IMR-90 (cell line): ENCODE measurements at regions not wholly inside any gene's neighbourhood (a gene's known extent, or its start where the extent isn't known, plus 50 kb on each side); places are given as distances from the start of the nearest gene placed in this dataset.

Source experiments
- ATAC-seq: fragments of 200-7000 bp; cut with Tn5 transposase; 2 replicates; pipeline ENCODE4 v1.9.1; 2020; ENCODE audit warnings: low read depth, mild to moderate bottlenecking, moderate library complexity
- BruUV-seq: library from RNA; stranded (reverse); fragments of 400-500 nt; replicated peaks from 2 replicates; lab custom pipeline; 2021; lab: Mats Ljungman, UMichigan
- CTCF ChIA-PET: fragments of 300-600 bp; formaldehyde crosslinking; extraction: SDS; loops from one replicate; lab custom pipeline; 2021; ENCODE audit warnings: antibody characterized with exemption; lab: Yijun Ruan, JAX
- POLR2A ChIA-PET: fragments of 300-600 bp; sonication (Branson Sonifier 250); formaldehyde crosslinking; loops from one replicate; lab custom pipeline; 2022; ENCODE audit warnings: antibody characterized with exemption; ENCODE audit not compliant: unreplicated experiment; lab: Charles Lee
- DNase-seq: peaks from one replicate; pipeline ENCODE4 v3.0.0; 2013
- H2AFZ ChIP-seq: replicated peaks from 2 replicates; pipeline ENCODE3; 2013; ENCODE audit warnings: low read length, mild to moderate bottlenecking; ENCODE audit not compliant: poor library complexity
- H2AK5ac ChIP-seq: 2 replicates; pipeline ENCODE4 v1.6.1; 2013; ENCODE audit warnings: low read depth, low read length, inconsistent platforms
- H2AK9ac ChIP-seq: replicated peaks from 2 replicates; pipeline ENCODE3; 2013; ENCODE audit warnings: mild to moderate bottlenecking, low read depth, low read length, moderate library complexity; ENCODE audit not compliant: poor library complexity
- H2BK120ac ChIP-seq: 2 replicates; pipeline ENCODE4 v1.6.1; 2013; ENCODE audit warnings: low read depth, low read length, inconsistent platforms
- H2BK15ac ChIP-seq: 3 replicates; pipeline ENCODE4 v1.6.1; 2013; ENCODE audit warnings: low read depth, low read length, inconsistent platforms
- H2BK20ac ChIP-seq: 2 replicates; pipeline ENCODE4 v1.6.1; 2013; ENCODE audit warnings: low read depth, mild to moderate bottlenecking, inconsistent platforms, low read length, moderate library complexity
- H2BK5ac ChIP-seq: 2 replicates; pipeline ENCODE4 v1.6.1; 2013; ENCODE audit warnings: mild to moderate bottlenecking, low read depth, low read length, inconsistent platforms; ENCODE audit not compliant: poor library complexity, severe bottlenecking
- H3K14ac ChIP-seq: replicated peaks from 2 replicates; pipeline ENCODE4 v1.6.1; 2013; ENCODE audit warnings: low read depth, low read length, inconsistent platforms
- H3K18ac ChIP-seq: 2 replicates; pipeline ENCODE4 v1.6.1; 2013; ENCODE audit warnings: low read depth, low read length, control low read depth
- H3K23ac ChIP-seq: 2 replicates; pipeline ENCODE4 v1.6.1; 2013; ENCODE audit warnings: low read depth, low read length, inconsistent platforms
- H3K27ac ChIP-seq: 2 replicates; pipeline ENCODE4 v1.5.1; 2013; ENCODE audit warnings: mild to moderate bottlenecking, control low read depth, low read length; ENCODE audit not compliant: insufficient read depth
- H3K27me3 ChIP-seq: 2 replicates; pipeline ENCODE4 v1.6.1; 2013; ENCODE audit warnings: low read length; ENCODE audit not compliant: control insufficient read depth, insufficient read depth
- H3K36me3 ChIP-seq: 2 replicates; pipeline ENCODE4 v1.6.1; 2013; ENCODE audit warnings: low read length, mixed read lengths; ENCODE audit not compliant: control insufficient read depth, insufficient read depth
- H3K4ac ChIP-seq: 2 replicates; pipeline ENCODE4 v1.6.1; 2013; ENCODE audit warnings: low read depth, low read length, inconsistent platforms
- H3K4me1 ChIP-seq: 2 replicates; pipeline ENCODE4 v1.6.1; 2013; ENCODE audit warnings: low read length, mixed read lengths; ENCODE audit not compliant: control insufficient read depth, insufficient read depth
- H3K4me2 ChIP-seq: 2 replicates; pipeline ENCODE4 v1.6.1; 2013; ENCODE audit warnings: low read depth, mild to moderate bottlenecking, control low read depth, low read length, moderate library complexity
- H3K4me3 ChIP-seq: 2 replicates; pipeline ENCODE4 v1.5.1; 2013; ENCODE audit warnings: low read depth, mild to moderate bottlenecking, control low read depth, low read length, moderate library complexity; ENCODE audit not compliant: insufficient read depth
- H3K56ac ChIP-seq: 2 replicates; pipeline ENCODE4 v1.6.1; 2013; ENCODE audit warnings: low read length, inconsistent platforms; ENCODE audit not compliant: insufficient read depth; ENCODE audit errors: extremely low read depth
- H3K79me1 ChIP-seq, 2 experiments: 2 replicates each; pipeline ENCODE4 v1.6.1; 2013; ENCODE audit warnings: low read length in 2 of 2, inconsistent platforms in 1 of 2, low read depth in 1 of 2
- H3K9ac ChIP-seq: 2 replicates; pipeline ENCODE4 v1.6.1; 2013; ENCODE audit warnings: low read depth, low read length, control low read depth
- H3K9me1 ChIP-seq: 2 replicates; pipeline ENCODE4 v1.6.1; 2013; ENCODE audit warnings: low read length, inconsistent platforms; ENCODE audit not compliant: insufficient read depth
- H3K9me3 ChIP-seq: 2 replicates; pipeline ENCODE4 v1.6.1; 2013; ENCODE audit warnings: low read length; ENCODE audit not compliant: control insufficient read depth, insufficient read depth
- H4K20me1 ChIP-seq: 2 replicates; pipeline ENCODE4 v1.6.1; 2013; ENCODE audit warnings: low read length, inconsistent platforms; ENCODE audit not compliant: insufficient read depth
- H4K5ac ChIP-seq: 2 replicates; pipeline ENCODE4 v1.6.1; 2013; ENCODE audit warnings: mild to moderate bottlenecking, low read depth, low read length, control low read depth
- H4K8ac ChIP-seq, 2 experiments: 2 replicates each; pipeline ENCODE4 v1.6.1; 2013; ENCODE audit warnings: low read depth in 2 of 2, low read length in 2 of 2, control low read depth in 1 of 2, inconsistent platforms in 1 of 2
- H4K91ac ChIP-seq: 2 replicates; pipeline ENCODE4 v1.6.1; 2013; ENCODE audit warnings: low read depth, low read length, inconsistent platforms; ENCODE audit not compliant: insufficient read depth
- RAD21 ChIP-seq: IDR thresholded peaks from 2 replicates; pipeline ENCODE4 v1.6.1; 2012; ENCODE audit warnings: low read length, improper control_type of control experiment
- SMC3 ChIP-seq: fragments of 150-350 bp; IDR thresholded peaks from 2 replicates; pipeline ENCODE4 v1.6.1; 2016; ENCODE audit warnings: low read depth, mild to moderate bottlenecking, antibody characterized with exemption, low read length, moderate library complexity
- WGBS, 2 experiments: methylation state at CpG; one replicate each; pipeline versions ENCODE4 v1.1.5 to v1.1.7; 2013; ENCODE audit warnings: missing lambda C conversion rate in 2 of 2; ENCODE audit not compliant: insufficient read length in 1 of 2; ENCODE audit errors: extremely low coverage in 2 of 2; 5-methylcytosine and 5-hydroxymethylcytosine counted together
- dilution Hi-C: fragments of 300-500 bp; cut with HindIII; formaldehyde crosslinking; loops from one replicate; pipeline ENCODE4 v1.14.3; 2018; ENCODE audit warnings: low sequenced_read_pairs; ENCODE audit not compliant: unreplicated experiment
- in situ Hi-C: fragments of 300-500 bp; cut with MboI; formaldehyde crosslinking; loops from 3 replicates; pipeline ENCODE4 v1.14.3; 2019; ENCODE audit warnings: low sequenced_read_pairs, inconsistent platforms, mixed read lengths
- intact Hi-C: fragments of 100-400 bp; cut with micrococcal nuclease; formaldehyde crosslinking; loops from 2 replicates; pipeline ENCODE4 v1.10.0; 2022
- TF ChIP-seq, protein P1 (sequence below): fragments of 150-350 bp; IDR thresholded peaks from 2 replicates; pipeline ENCODE4 v1.6.1; 2017; ENCODE audit warnings: mild to moderate bottlenecking, antibody characterized with exemption, low read length, low read depth
- TF ChIP-seq, protein P2 (sequence below): conservative IDR thresholded peaks from 2 replicates; pipeline ENCODE4 v1.5.1; 2012; ENCODE audit warnings: mild to moderate bottlenecking, low read depth, low read length, improper control_type of control experiment

DNA sequence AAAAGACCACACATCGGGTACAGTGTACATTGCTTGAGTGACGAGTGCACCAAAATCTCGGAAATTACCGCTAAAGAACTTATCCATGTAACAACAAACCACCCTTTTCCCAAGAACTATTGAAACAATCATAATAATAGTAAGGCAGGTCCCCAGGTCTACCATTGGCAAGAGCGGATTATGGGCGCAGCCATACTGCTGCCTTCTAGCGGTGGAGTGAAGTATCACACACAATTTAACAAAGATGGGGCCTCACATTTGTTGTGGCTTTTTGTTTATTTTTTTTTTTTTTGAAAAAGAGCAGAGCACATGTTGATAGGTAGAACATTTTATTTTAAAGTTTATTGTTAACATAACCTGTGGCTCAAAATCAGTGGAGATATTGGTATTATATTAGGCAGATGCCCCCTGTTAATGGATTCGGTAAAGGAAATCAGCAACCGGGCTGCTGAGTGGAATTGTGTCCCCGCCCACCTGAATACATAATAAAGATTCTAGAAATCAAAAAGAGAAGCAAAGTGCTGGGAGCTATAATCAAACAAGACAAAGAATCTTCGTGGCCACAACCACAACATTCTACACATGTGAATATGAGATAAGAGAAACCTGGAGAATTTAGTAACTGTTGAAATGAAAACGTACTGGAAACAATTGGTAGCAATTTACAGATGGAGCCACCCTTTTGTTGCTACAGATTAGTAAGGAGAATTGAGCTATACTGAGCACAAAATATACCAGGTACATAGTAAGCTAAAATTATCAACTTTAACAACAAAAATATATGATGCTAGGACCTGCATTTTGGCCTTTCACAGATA, 94.2 kb upstream of the EXOC2 start:
- Histone ChIP-seq H3K9me3 (peaks cover 5% of the 10 kb centered on the region), H2BK5ac (no peak overlapping the region), H2AFZ (peak overlapping the region; percentile 23), H3K36me3 (no peaks in the 10 kb centered on the region), H3K4ac (no peak overlapping the region), H4K91ac (no peak overlapping the region), H3K4me3 (no peak overlapping the region), H3K27ac (no peak overlapping the region), H3K4me2 (no peak overlapping the region), H2BK120ac (no peak overlapping the region), H4K5ac (no peak overlapping the region), H3K14ac (no peak overlapping the region), H2BK15ac (no peak overlapping the region), H3K79me1 (no peaks in the 10 kb centered on the region), H3K23ac (no peak overlapping the region), H2BK20ac (no peak overlapping the region), H2AK5ac (no peak overlapping the region), H4K20me1 (no peaks in the 10 kb centered on the region), H4K8ac (no peak overlapping the region), H3K9me1 (no peaks in the 10 kb centered on the region; the same call in 1 of the 2 replicates), H3K9ac (no peak overlapping the region), H3K4me1 (no peaks in the 10 kb centered on the region), H3K27me3 (peaks cover 3% of the 10 kb centered on the region; the same call in 1 of the 2 replicates), H3K18ac (no peak overlapping the region), H3K56ac (no peak overlapping the region), H2AK9ac (no peak overlapping the region)
- dilution Hi-C loops, result no loop called here
- no CpG with 5 or more reads among the region's 12 CpGs for WGBS, 2 experiments
- in situ Hi-C loops, result no loop called here
- TF ChIP-seq, protein P1, sequence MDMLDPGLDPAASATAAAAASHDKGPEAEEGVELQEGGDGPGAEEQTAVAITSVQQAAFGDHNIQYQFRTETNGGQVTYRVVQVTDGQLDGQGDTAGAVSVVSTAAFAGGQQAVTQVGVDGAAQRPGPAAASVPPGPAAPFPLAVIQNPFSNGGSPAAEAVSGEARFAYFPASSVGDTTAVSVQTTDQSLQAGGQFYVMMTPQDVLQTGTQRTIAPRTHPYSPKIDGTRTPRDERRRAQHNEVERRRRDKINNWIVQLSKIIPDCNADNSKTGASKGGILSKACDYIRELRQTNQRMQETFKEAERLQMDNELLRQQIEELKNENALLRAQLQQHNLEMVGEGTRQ, result no peak
- TF ChIP-seq, protein P2, sequence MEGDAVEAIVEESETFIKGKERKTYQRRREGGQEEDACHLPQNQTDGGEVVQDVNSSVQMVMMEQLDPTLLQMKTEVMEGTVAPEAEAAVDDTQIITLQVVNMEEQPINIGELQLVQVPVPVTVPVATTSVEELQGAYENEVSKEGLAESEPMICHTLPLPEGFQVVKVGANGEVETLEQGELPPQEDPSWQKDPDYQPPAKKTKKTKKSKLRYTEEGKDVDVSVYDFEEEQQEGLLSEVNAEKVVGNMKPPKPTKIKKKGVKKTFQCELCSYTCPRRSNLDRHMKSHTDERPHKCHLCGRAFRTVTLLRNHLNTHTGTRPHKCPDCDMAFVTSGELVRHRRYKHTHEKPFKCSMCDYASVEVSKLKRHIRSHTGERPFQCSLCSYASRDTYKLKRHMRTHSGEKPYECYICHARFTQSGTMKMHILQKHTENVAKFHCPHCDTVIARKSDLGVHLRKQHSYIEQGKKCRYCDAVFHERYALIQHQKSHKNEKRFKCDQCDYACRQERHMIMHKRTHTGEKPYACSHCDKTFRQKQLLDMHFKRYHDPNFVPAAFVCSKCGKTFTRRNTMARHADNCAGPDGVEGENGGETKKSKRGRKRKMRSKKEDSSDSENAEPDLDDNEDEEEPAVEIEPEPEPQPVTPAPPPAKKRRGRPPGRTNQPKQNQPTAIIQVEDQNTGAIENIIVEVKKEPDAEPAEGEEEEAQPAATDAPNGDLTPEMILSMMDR, result peak; percentile 44
- TF ChIP-seq SMC3 (peak; percentile 46), RAD21 (peak; percentile 44)
- intact Hi-C loops, result loop anchor here (1.0 to 10.0 kb wide), 2 partner anchors 162 to 194 kb away; no protein-coding TSS in a partner anchor
- DNase-seq (peak; percentile 3), ATAC-seq (no peak)
- POLR2A ChIA-PET, result no interaction called here
- BruUV-seq, result no TSS peak
- CTCF ChIA-PET, result no interaction called here
